ENCODE measurements at regions not wholly inside any gene's neighbourhood (a gene's known extent, or its start where the extent isn't known, plus 50 kb on each side); places are given as distances from the start of the nearest gene placed in this dataset.

DNA sequence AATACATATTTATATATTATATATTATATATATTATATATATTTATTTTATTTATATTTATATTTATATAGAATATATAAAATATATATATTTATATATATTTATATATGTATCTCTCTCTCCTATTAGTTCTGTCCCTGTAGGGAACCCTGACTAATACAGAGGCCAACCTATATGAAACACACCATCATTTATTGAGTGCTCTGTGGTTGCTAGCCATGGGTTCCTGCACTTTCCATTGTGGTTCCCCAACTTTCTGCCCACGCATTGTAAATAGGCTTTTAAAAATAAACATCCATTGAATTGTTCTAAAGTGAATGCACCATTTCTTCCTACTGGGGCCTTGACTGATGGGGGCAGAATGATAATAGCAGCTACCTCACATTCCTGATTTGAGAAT, 93.8 kb upstream of the SESN3 start:
- TF ChIP-seq, protein P1, sequence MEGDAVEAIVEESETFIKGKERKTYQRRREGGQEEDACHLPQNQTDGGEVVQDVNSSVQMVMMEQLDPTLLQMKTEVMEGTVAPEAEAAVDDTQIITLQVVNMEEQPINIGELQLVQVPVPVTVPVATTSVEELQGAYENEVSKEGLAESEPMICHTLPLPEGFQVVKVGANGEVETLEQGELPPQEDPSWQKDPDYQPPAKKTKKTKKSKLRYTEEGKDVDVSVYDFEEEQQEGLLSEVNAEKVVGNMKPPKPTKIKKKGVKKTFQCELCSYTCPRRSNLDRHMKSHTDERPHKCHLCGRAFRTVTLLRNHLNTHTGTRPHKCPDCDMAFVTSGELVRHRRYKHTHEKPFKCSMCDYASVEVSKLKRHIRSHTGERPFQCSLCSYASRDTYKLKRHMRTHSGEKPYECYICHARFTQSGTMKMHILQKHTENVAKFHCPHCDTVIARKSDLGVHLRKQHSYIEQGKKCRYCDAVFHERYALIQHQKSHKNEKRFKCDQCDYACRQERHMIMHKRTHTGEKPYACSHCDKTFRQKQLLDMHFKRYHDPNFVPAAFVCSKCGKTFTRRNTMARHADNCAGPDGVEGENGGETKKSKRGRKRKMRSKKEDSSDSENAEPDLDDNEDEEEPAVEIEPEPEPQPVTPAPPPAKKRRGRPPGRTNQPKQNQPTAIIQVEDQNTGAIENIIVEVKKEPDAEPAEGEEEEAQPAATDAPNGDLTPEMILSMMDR (IDR thresholded peaks at IDR 0.05 in 8 of 11, conservative IDR thresholded peaks at IDR 0.05 in 3 of 11), result no peak
- TF ChIP-seq POLR2A (IDR thresholded peaks at IDR 0.05) (no peak), POLR2AphosphoS5 (IDR thresholded peaks at IDR 0.05) (no peak)

Measured in spleen (tissue), 7 donors.